ENCODE measurements at regions not wholly inside any gene's neighbourhood (a gene's known extent, or its start where the extent isn't known, plus 50 kb on each side); places are given as distances from the start of the nearest gene placed in this dataset.
A peak's percentile ranks its signal among the peaks of the same experiment; 100 is the strongest.
"Not testable (repeated sequence)": the region's sequence is repeated elsewhere in the genome, so short reads cannot be mapped to it uniquely, and the experiment has no call there.

- DNase-seq (ENCODE audit: insufficient read length, low spot score) (no peak), FAIRE-seq (no peak)
- TF ChIP-seq SPI1 (IDR thresholded peaks at IDR 0.05; ENCODE audit: low read depth, low read length) (no peak), POU2F2 (IDR thresholded peaks at IDR 0.05; ENCODE audit: low read depth, low read length) (no peak), PAX5 (IDR thresholded peaks at IDR 0.05; ENCODE audit: insufficient read depth, low read length, severe bottlenecking) (no peak), TAF1 (IDR thresholded peaks at IDR 0.05; ENCODE audit: low read depth, low read length) (no peak), POLR2A (IDR thresholded peaks at IDR 0.05; ENCODE audit: low read depth, low read length) (no peak), POLR2AphosphoS5 (IDR thresholded peaks at IDR 0.05; ENCODE audit: low read depth, low read length) (no peak)
These were observed 61.3 kb upstream of the RASGRP1 start for GRCh38 chr15:38625886-38626285.

GRCh38 chr15:38626443-38627050, 61.9 kb upstream of the RASGRP1 start:
- TF ChIP-seq POLR2A (IDR thresholded peaks at IDR 0.05; ENCODE audit: low read depth, low read length), result no peak
- FAIRE-seq, result no peak
- DNase-seq (ENCODE audit: insufficient read length, low spot score), result no peak

GRCh38 chr15:38627689-38628277, 63.2 kb upstream of the RASGRP1 start:
- DNase-seq (ENCODE audit: insufficient read length, low spot score) (no peak), FAIRE-seq (no peak)
- no peak for TF ChIP-seq POLR2A (IDR thresholded peaks at IDR 0.05; ENCODE audit: low read depth, low read length)
- no peak for TF ChIP-seq PAX5 (IDR thresholded peaks at IDR 0.05; ENCODE audit: insufficient read depth, low read length, severe bottlenecking)
- no peak for TF ChIP-seq POLR2AphosphoS5 (IDR thresholded peaks at IDR 0.05; ENCODE audit: low read depth, low read length)
- no peak for TF ChIP-seq POU2F2 (IDR thresholded peaks at IDR 0.05; ENCODE audit: low read depth, low read length)
- TF ChIP-seq SPI1 (IDR thresholded peaks at IDR 0.05; ENCODE audit: low read depth, low read length), result no peak
- TF ChIP-seq TAF1 (IDR thresholded peaks at IDR 0.05; ENCODE audit: low read depth, low read length), result no peak

- TF ChIP-seq TAF1 (IDR thresholded peaks at IDR 0.05; ENCODE audit: low read depth, low read length), result no peak
- TF ChIP-seq SPI1 (IDR thresholded peaks at IDR 0.05; ENCODE audit: low read depth, low read length), result peak; percentile 23; the same call in 1 of the 2 replicates
- no peak for FAIRE-seq
- no peak for DNase-seq (ENCODE audit: insufficient read length, low spot score)
These were observed 66.8 kb upstream of the RASGRP1 start for GRCh38 chr15:38631119-38632075.

GRCh38 chr15:38635170-38635569, 70.6 kb upstream of the RASGRP1 start:
- FAIRE-seq, result no peak
- DNase-seq (ENCODE audit: insufficient read length, low spot score), result no peak
- no peak for TF ChIP-seq SPI1 (IDR thresholded peaks at IDR 0.05; ENCODE audit: low read depth, low read length)
- TF ChIP-seq POU2F2 (IDR thresholded peaks at IDR 0.05; ENCODE audit: low read depth, low read length), result no peak
- no peak for TF ChIP-seq PAX5 (IDR thresholded peaks at IDR 0.05; ENCODE audit: insufficient read depth, low read length, severe bottlenecking)
- TF ChIP-seq POLR2AphosphoS5 (IDR thresholded peaks at IDR 0.05; ENCODE audit: low read depth, low read length), result no peak
- no peak for TF ChIP-seq TAF1 (IDR thresholded peaks at IDR 0.05; ENCODE audit: low read depth, low read length)
- TF ChIP-seq POLR2A (IDR thresholded peaks at IDR 0.05; ENCODE audit: low read depth, low read length), result no peak

GRCh38 chr15:38636597-38636996, 72.0 kb upstream of the RASGRP1 start:
- DNase-seq (ENCODE audit: insufficient read length, low spot score) (no peak), FAIRE-seq (no peak)
- no peak for TF ChIP-seq POU2F2 (IDR thresholded peaks at IDR 0.05; ENCODE audit: low read depth, low read length)
- TF ChIP-seq POLR2A (IDR thresholded peaks at IDR 0.05; ENCODE audit: low read depth, low read length), result no peak
- TF ChIP-seq POLR2AphosphoS5 (IDR thresholded peaks at IDR 0.05; ENCODE audit: low read depth, low read length), result no peak
- no peak for TF ChIP-seq SPI1 (IDR thresholded peaks at IDR 0.05; ENCODE audit: low read depth, low read length)

GRCh38 chr15:38638126-38638525, 73.5 kb upstream of the RASGRP1 start:
- no peak for TF ChIP-seq POU2F2 (IDR thresholded peaks at IDR 0.05; ENCODE audit: low read depth, low read length)
- no peak for TF ChIP-seq POLR2AphosphoS5 (IDR thresholded peaks at IDR 0.05; ENCODE audit: low read depth, low read length)
- no peak for TF ChIP-seq TAF1 (IDR thresholded peaks at IDR 0.05; ENCODE audit: low read depth, low read length)
- no peak for TF ChIP-seq SPI1 (IDR thresholded peaks at IDR 0.05; ENCODE audit: low read depth, low read length)
- no peak for TF ChIP-seq POLR2A (IDR thresholded peaks at IDR 0.05; ENCODE audit: low read depth, low read length)
- no peak for TF ChIP-seq PAX5 (IDR thresholded peaks at IDR 0.05; ENCODE audit: insufficient read depth, low read length, severe bottlenecking)
- DNase-seq (ENCODE audit: insufficient read length, low spot score), result no peak
- FAIRE-seq, result no peak

- FAIRE-seq (no peak), DNase-seq (ENCODE audit: insufficient read length, low spot score) (no peak)
- TF ChIP-seq POLR2AphosphoS5 (IDR thresholded peaks at IDR 0.05; ENCODE audit: low read depth, low read length), result no peak
- no peak for TF ChIP-seq POU2F2 (IDR thresholded peaks at IDR 0.05; ENCODE audit: low read depth, low read length)
- no peak for TF ChIP-seq PAX5 (IDR thresholded peaks at IDR 0.05; ENCODE audit: insufficient read depth, low read length, severe bottlenecking)
- no peak for TF ChIP-seq TAF1 (IDR thresholded peaks at IDR 0.05; ENCODE audit: low read depth, low read length)
- TF ChIP-seq POLR2A (IDR thresholded peaks at IDR 0.05; ENCODE audit: low read depth, low read length), result no peak
- no peak for TF ChIP-seq SPI1 (IDR thresholded peaks at IDR 0.05; ENCODE audit: low read depth, low read length)
These were observed 74.2 kb upstream of the RASGRP1 start for GRCh38 chr15:38638811-38639210.

GRCh38 chr15:38642689-38643270, 78.2 kb upstream of the RASGRP1 start:
- TF ChIP-seq POLR2AphosphoS5 (IDR thresholded peaks at IDR 0.05; ENCODE audit: low read depth, low read length), result no peak
- TF ChIP-seq TAF1 (IDR thresholded peaks at IDR 0.05; ENCODE audit: low read depth, low read length), result no peak
- FAIRE-seq (no peak), DNase-seq (ENCODE audit: insufficient read length, low spot score) (no peak)

GRCh38 chr15:38644353-38644752, 79.7 kb upstream of the RASGRP1 start:
- FAIRE-seq; DNase-seq (ENCODE audit: insufficient read length, low spot score): not testable (repeated sequence)
